ENCODE measurements at regions not wholly inside any gene's neighbourhood (a gene's known extent, or its start where the extent isn't known, plus 50 kb on each side); places are given as distances from the start of the nearest gene placed in this dataset.

- H2AFZ ChIP-seq (ENCODE audit: low read depth, low read length), result no peak overlapping the region
- no peak for TF ChIP-seq CTCF (IDR thresholded peaks at IDR 0.05; ENCODE audit: low read depth, low read length)
- TF ChIP-seq EZH2phosphoT487 (IDR thresholded peaks at IDR 0.05; ENCODE audit: low read depth), result no peak
- H3K9ac ChIP-seq (ENCODE audit: low read length), result no peak overlapping the region
- no peaks in the 10 kb centered on the region for H3K9me3 ChIP-seq (ENCODE audit: insufficient read depth, low read length)
- H3K79me2 ChIP-seq (ENCODE audit: low read length), result no peaks in the 10 kb centered on the region
- H3K4me1 ChIP-seq (ENCODE audit: low read length), result no peaks in the 10 kb centered on the region
- no peak overlapping the region for H3K4me2 ChIP-seq (ENCODE audit: low read length)
- H3K4me3 ChIP-seq (ENCODE audit: low read length), result no peak overlapping the region
- H4K20me1 ChIP-seq (ENCODE audit: insufficient read depth, low read length), result no peaks in the 10 kb centered on the region
- no peaks in the 10 kb centered on the region for H3K36me3 ChIP-seq (replicated peaks; ENCODE audit: low read depth, low read length)
- H3K27me3 ChIP-seq (ENCODE audit: low read depth, low read length), result peaks cover 43% of the 10 kb centered on the region
- H3K27ac ChIP-seq (ENCODE audit: low read length), result no peak overlapping the region
These were observed 82.9 kb downstream of the ANKRD60 start for GRCh38 chr20:58145506-58146080.

GRCh38 chr20:58144096-58144495 is 84.4 kb downstream of the ANKRD60 start:
- no peaks in the 10 kb centered on the region for H3K79me2 ChIP-seq (ENCODE audit: low read length)
- H3K36me3 ChIP-seq (replicated peaks; ENCODE audit: low read depth, low read length), result no peaks in the 10 kb centered on the region
- H3K9ac ChIP-seq (ENCODE audit: low read length), result no peak overlapping the region
- H3K27ac ChIP-seq (ENCODE audit: low read length), result no peak overlapping the region
- peaks cover 49% of the 10 kb centered on the region for H3K27me3 ChIP-seq (ENCODE audit: low read depth, low read length)
- no peak overlapping the region for H3K4me2 ChIP-seq (ENCODE audit: low read length)
- no peak overlapping the region for H3K4me3 ChIP-seq (ENCODE audit: low read length)
- no peak overlapping the region for H2AFZ ChIP-seq (ENCODE audit: low read depth, low read length)
- no peaks in the 10 kb centered on the region for H3K9me3 ChIP-seq (ENCODE audit: insufficient read depth, low read length)
- no peaks in the 10 kb centered on the region for H3K4me1 ChIP-seq (ENCODE audit: low read length)
- H4K20me1 ChIP-seq (ENCODE audit: insufficient read depth, low read length), result no peaks in the 10 kb centered on the region
- TF ChIP-seq EZH2phosphoT487 (IDR thresholded peaks at IDR 0.05; ENCODE audit: low read depth), result no peak

GRCh38 chr20:58143531-58143930 is 84.9 kb downstream of the ANKRD60 start:
- Histone ChIP-seq H3K79me2 (ENCODE audit: low read length) (no peaks in the 10 kb centered on the region), H3K4me2 (ENCODE audit: low read length) (no peak overlapping the region), H3K4me3 (ENCODE audit: low read length) (no peak overlapping the region), H3K4me1 (ENCODE audit: low read length) (no peaks in the 10 kb centered on the region), H3K27me3 (ENCODE audit: low read depth, low read length) (peaks cover 52% of the 10 kb centered on the region), H3K9ac (ENCODE audit: low read length) (no peak overlapping the region), H3K9me3 (ENCODE audit: insufficient read depth, low read length) (no peaks in the 10 kb centered on the region), H3K27ac (ENCODE audit: low read length) (no peak overlapping the region), H2AFZ (ENCODE audit: low read depth, low read length) (no peak overlapping the region), H3K36me3 (replicated peaks; ENCODE audit: low read depth, low read length) (no peaks in the 10 kb centered on the region), H4K20me1 (ENCODE audit: insufficient read depth, low read length) (no peaks in the 10 kb centered on the region)
- TF ChIP-seq EZH2phosphoT487 (IDR thresholded peaks at IDR 0.05; ENCODE audit: low read depth), result no peak
- no peak for TF ChIP-seq CTCF (IDR thresholded peaks at IDR 0.05; ENCODE audit: low read depth, low read length)

GRCh38 chr20:58142843-58143185 is 85.6 kb downstream of the ANKRD60 start:
- H3K27me3 ChIP-seq (ENCODE audit: low read depth, low read length), result peaks cover 55% of the 10 kb centered on the region
- TF ChIP-seq CTCF (IDR thresholded peaks at IDR 0.05; ENCODE audit: low read depth, low read length) (no peak), EZH2phosphoT487 (IDR thresholded peaks at IDR 0.05; ENCODE audit: low read depth) (no peak)
- no peak overlapping the region for H3K4me3 ChIP-seq (ENCODE audit: low read length)
- H3K4me1 ChIP-seq (ENCODE audit: low read length), result no peaks in the 10 kb centered on the region
- no peak overlapping the region for H2AFZ ChIP-seq (ENCODE audit: low read depth, low read length)
- H3K9me3 ChIP-seq (ENCODE audit: insufficient read depth, low read length), result no peaks in the 10 kb centered on the region
- H3K4me2 ChIP-seq (ENCODE audit: low read length), result no peak overlapping the region
- no peaks in the 10 kb centered on the region for H4K20me1 ChIP-seq (ENCODE audit: insufficient read depth, low read length)
- no peak overlapping the region for H3K27ac ChIP-seq (ENCODE audit: low read length)
- H3K36me3 ChIP-seq (replicated peaks; ENCODE audit: low read depth, low read length), result no peaks in the 10 kb centered on the region
- H3K9ac ChIP-seq (ENCODE audit: low read length), result no peak overlapping the region
- H3K79me2 ChIP-seq (ENCODE audit: low read length), result no peaks in the 10 kb centered on the region
